HG02610 (cell line): ENCODE measurements at regions not wholly inside any gene's neighbourhood (a gene's known extent, or its start where the extent isn't known, plus 50 kb on each side); places are given as distances from the start of the nearest gene placed in this dataset.

Experiments
- ATAC-seq: cut with Tn5 transposase; IDR thresholded peaks from one replicate; pipeline ENCODE4 v1.9.1; 2021; ENCODE audit warnings: mild to moderate bottlenecking, moderate library complexity; ENCODE audit not compliant: unreplicated experiment

- ATAC-seq: no peak
Measured at GRCh38 chr3:105014631-105015030, 352.1 kb upstream of the ALCAM start.

- ATAC-seq: no peak
Measured at GRCh38 chr3:105022813-105023212, 343.9 kb upstream of the ALCAM start.

DNA sequence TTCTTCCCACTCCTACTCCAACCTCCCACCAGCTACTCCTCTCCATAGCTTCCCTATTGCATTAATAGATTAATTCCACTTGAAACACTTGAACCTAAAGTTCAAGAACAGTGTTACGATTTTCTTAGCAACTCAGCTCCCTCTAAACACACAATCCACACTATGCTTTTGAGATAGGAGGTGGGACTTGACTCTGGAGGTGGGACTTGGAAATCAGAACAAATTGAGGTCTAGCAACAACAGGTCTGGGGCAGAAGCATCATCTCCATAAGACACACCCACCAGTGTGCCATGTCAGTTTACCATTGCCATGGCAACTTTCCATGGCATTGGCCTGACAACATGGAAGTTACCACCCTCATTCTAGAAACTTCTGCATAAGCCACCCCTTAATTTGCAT is 336.5 kb upstream of the ALCAM start:
- ATAC-seq: no peak

DNA sequence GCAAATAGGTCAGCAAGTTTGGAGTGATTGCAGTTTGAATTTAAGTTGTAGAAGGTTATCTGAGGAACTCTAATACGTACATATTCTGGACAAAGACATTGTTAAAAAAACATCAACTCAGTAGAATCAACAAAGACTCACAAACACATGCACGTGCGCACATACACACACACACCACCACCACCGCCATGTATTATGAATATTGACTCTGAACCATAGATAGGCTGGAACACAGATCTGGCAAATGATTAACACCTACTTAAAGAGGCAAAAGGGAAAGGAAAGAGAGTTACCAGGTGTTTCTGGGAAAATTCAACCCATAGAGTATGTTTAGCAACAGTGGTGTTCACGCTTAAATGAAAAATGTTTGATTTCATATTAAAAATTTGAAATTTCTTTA is 334.2 kb upstream of the ALCAM start:
- ATAC-seq: no peak

- ATAC-seq: no peak
Measured at GRCh38 chr3:105033081-105033480, 333.6 kb upstream of the ALCAM start.

DNA sequence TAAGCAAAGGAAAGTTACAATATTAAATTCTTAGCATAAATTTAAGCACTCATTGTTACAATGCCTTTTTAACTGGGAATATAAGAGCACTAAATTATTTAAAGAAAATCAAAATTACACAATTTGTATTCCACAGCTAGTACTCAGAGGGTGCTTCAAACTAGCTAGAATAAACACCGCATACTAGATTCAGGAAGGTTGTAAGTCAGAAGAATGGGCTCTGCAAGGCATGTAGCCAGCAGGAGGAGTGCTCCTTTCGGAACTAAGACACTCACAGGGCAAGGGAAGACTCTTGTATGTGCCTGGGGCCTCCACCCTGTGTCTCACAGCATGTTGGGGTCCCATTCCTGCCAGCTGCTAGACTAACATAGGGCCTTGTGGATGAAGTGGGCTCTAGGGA is 327.7 kb upstream of the ALCAM start:
- ATAC-seq: no peak

DNA sequence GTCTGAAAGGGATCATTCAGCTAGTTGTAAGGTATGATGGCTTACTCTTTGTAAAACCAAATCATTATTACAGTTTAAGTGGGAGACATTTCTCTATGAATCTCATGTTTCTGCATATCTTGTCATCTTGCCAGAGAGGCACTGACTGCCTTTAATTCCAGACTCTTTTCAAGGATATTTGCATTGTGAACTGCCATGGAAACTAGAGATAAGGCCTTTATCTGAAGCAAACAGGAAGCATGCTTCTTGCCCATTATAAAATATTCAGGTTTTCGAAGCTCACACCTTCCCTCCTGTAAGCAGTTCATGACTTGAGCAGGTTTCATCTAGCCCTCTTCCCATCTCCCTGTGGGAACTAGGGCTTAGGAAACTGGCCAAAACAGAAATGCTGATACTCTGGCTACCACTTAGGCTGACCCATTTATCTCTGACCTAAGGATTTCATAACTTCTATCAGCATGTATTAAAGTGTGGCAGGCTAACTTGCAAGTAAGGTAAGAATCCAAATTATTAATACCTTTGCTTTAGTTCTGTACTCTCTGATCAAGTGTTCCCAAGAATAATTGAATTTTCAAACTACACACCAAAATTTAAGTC is 326.6 kb upstream of the ALCAM start:
- ATAC-seq: no peak

- ATAC-seq: no peak
Measured at GRCh38 chr3:105042586-105042985, 324.1 kb upstream of the ALCAM start.

- ATAC-seq: no peak
Measured at GRCh38 chr3:105051111-105051510, 315.6 kb upstream of the ALCAM start.

DNA sequence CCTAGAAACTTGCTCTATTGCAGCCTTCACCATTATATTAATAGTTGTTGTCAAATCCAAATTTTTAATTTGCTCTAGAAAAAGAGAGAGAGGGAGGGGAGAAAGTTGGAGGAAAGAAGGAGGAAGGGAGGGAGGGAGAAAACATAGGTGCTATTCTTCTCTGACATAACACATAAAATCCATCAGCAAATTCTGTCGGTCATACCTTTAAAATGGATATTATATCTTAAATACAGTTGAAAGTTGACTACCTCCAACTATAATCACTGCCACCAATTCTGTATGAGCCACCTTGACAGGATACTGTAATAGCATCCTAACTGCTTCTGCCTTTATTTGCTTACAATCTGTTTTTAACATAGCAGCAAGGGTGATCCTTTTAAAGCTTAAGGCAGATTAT is 314.7 kb upstream of the ALCAM start:
- ATAC-seq: no peak

- no peak for ATAC-seq
Measured at GRCh38 chr3:105062853-105063252, 303.9 kb upstream of the ALCAM start.

DNA sequence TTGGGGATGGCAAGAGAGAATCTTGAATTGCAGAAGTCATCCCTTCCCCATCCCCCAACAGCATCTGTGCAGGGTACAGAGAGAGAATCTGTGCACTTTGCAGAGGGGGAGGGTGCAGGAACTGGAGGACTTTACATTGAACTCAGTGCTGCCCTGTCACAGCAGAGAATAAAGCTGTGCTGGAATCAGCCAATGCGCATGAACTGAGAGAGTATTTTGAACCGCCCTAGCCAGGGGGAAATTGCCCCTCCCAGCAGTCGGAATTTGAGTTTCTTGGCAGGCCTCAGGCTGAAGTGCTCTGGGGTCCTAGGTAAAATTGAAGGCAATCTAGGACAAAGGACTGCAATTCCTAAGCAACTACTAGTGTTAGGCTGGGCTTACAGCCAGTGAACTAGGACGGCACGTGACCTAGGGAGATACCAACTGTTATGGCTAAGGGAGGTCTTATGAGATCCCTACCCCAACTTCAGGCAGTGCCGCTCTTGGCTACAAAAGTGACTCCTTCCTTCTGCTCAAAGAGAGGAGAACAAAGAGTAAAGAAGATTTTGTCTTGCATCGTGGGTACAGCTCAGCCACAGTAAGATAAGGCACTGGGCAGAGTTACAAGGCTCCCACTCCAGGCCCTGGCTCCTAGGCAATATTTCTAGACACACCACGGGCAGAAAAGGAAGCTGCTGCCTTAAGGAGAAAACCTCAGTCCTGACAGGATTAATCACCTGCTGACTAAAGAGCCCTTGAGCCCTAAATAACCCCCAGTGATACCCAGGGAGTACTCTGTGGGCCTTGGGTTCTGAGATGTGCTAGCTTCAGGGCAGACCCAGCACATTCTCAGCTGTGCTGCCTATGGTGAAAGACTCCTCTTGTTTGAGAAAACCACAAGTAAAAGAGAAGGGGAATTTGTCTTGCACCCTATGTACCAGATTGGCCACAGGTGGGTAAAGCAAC is 300.5 kb upstream of the ALCAM start:
- ATAC-seq: no peak

DNA sequence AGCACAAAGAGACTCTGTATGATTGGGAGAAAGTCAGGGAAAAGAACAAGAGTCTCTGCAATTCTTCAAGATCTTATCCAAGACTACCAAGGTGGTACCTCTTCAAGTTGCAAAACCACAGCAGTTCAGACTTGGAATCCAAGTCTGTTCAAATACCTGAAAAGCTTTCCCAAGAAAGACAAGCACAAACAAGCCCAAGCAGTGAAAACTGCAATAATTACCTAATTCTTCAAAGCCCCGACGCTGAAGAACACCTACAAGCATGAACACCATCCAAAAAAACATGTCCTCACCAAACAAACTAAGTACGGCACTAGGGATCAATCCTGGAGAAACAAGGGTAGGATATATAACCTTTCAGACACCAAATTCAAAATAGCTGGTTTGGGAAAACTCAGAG is 299.3 kb upstream of the ALCAM start:
- no peak for ATAC-seq

DNA sequence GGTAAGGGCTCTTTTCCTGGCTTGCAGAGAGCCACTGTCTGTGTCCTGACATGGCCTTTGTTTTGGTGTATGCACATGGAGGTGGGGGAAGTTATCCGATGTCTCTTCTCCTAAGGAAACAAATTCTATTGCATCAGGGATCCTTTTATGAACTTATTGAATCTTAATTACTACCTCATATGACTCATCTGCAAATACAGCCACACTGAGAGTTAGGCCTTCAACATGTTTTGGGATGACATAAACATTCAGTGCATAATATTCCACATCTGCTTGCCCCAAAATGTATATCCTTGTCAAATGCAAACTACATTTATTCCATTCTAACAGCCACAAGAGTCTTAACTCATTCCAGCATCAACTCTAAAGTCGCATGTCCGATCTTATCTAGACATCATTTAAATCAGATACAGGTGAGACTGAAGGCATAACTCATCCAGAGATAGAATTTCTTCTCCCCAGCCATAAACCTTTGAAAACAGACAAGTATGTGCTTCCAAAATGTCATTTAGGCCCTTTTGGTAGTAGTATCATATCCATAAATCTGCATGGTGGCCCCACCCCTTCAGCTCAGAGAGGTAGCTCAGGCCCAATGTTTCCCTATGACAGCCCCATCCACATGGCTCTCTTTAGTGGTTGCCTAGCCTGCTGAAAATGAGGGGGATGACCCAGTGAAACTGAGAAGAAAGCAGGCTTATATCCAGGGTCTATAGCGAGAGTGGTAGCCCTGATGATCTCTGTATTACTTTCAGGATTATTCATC is 289.5 kb upstream of the ALCAM start:
- ATAC-seq: no peak

DNA sequence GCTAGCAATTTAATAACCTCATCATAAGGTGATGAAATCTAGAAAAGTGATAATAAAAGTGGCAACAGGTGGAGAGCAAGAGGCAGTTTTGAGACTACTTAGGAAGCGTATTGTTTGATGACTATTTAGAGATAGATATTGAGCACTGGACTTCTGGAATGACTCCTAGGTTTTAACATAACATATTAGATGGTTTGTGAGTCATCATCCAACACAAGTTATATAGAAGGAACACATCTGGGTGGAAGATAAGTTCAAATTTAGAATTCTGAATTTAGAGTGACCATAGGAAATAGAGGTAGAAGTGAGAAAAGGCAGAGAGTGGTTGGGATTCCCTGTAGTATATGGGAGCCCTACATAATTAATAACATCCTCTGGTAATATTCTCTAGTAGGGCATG is 282.8 kb upstream of the ALCAM start:
- no peak for ATAC-seq

- no peak for ATAC-seq
Measured at GRCh38 chr3:105085506-105085905, 281.2 kb upstream of the ALCAM start.

- ATAC-seq: no peak
Measured at GRCh38 chr3:105093371-105094252, 273.1 kb upstream of the ALCAM start.

- no peak for ATAC-seq
Measured at GRCh38 chr3:105094588-105094987, 272.1 kb upstream of the ALCAM start.

DNA sequence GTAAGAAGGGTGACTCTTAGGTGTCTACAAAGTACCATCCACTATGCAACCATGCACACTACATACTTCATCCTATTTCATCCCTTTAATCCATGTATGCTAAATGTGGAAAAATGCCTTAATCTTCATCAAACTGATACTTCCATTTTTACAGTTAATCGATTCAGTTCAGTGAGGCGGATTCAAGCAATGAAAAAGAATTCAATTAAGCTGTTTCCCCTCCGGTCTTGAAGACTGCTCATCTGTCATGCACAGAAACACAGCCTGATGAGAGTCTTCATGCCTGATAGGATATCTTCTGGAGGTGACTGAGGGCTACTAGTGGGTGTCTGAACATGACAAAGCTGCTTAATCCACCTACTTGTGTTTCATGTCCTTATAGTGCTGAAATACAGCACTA is 270.6 kb upstream of the ALCAM start:
- no peak for ATAC-seq

- ATAC-seq: no peak
Measured at GRCh38 chr3:105101603-105102002, 265.1 kb upstream of the ALCAM start.

- ATAC-seq: no peak
Measured at GRCh38 chr3:105103139-105103538, 263.6 kb upstream of the ALCAM start.
